Karpas-422 (cell line): ENCODE measurements at regions not wholly inside any gene's neighbourhood (a gene's known extent, or its start where the extent isn't known, plus 50 kb on each side); places are given as distances from the start of the nearest gene placed in this dataset.

ENCODE experiments used
- DNase-seq: peaks from one replicate; pipeline ENCODE4 v3.0.0-alpha.2; 2015
- H2AFZ ChIP-seq: fragments of 200-600 bp; sonication (generic); 2 replicates; pipeline ENCODE4 v1.6.1; 2014; ENCODE audit warnings: antibody characterized with exemption, low read length, mixed read lengths
- H3K27ac ChIP-seq: fragments of 200-600 bp; sonication (generic); 2 replicates; pipeline ENCODE4 v1.5.1; 2014; ENCODE audit warnings: mild to moderate bottlenecking, low read length, moderate library complexity
- H3K27me3 ChIP-seq: fragments of 200-600 bp; sonication (generic); 2 replicates; pipeline ENCODE4 v1.6.1; 2014; ENCODE audit warnings: low read length, mixed read lengths
- H3K36me3 ChIP-seq: fragments of 200-600 bp; sonication (generic); 2 replicates; pipeline ENCODE4 v1.6.1; 2014; ENCODE audit warnings: low read length, mixed read lengths; ENCODE audit not compliant: insufficient read depth
- H3K4me1 ChIP-seq: fragments of 200-600 bp; sonication (generic); 2 replicates; pipeline ENCODE4 v1.6.1; 2014; ENCODE audit warnings: mild to moderate bottlenecking, low read length, mixed read lengths
- H3K4me2 ChIP-seq: fragments of 200-600 bp; sonication (generic); 2 replicates; pipeline ENCODE4 v1.6.1; 2014; ENCODE audit warnings: low read length, low read depth, mild to moderate bottlenecking; ENCODE audit not compliant: poor library complexity, severe bottlenecking
- H3K4me3 ChIP-seq: fragments of 200-600 bp; sonication (generic); 2 replicates; pipeline ENCODE4 v1.5.1; 2014; ENCODE audit warnings: mild to moderate bottlenecking, antibody characterized with exemption, low read length, mixed read lengths
- H3K79me2 ChIP-seq: fragments of 200-600 bp; sonication (generic); 2 replicates; pipeline ENCODE4 v1.6.1; 2014; ENCODE audit warnings: mild to moderate bottlenecking, low read length, mixed read lengths
- H3K9ac ChIP-seq: fragments of 200-600 bp; sonication (generic); 2 replicates; pipeline ENCODE4 v1.6.0; 2014; ENCODE audit warnings: low read length
- H3K9me2 ChIP-seq: fragments of 200-600 bp; sonication (generic), shearing (Covaris generic); replicated peaks from 2 replicates; pipeline ENCODE4 v1.6.0; 2014; ENCODE audit warnings: mild to moderate bottlenecking, low read length, moderate library complexity; ENCODE audit not compliant: insufficient read depth
- H3K9me3 ChIP-seq: fragments of 300-700, 200-600 bp; sonication (generic); 2 replicates; pipeline ENCODE4 v1.6.1; 2014; ENCODE audit warnings: low read length, mixed read lengths
- H4K20me1 ChIP-seq: fragments of 200-600 bp; sonication (generic); 2 replicates; pipeline ENCODE4 v1.6.1; 2014; ENCODE audit warnings: mild to moderate bottlenecking, antibody characterized with exemption, low read length, low read depth; ENCODE audit not compliant: insufficient read depth

GRCh38 chr17:17398188-17398942 is 78.4 kb upstream of the MED9 start:
- Histone ChIP-seq H3K9me2 (no peaks in the 10 kb centered on the region), H2AFZ (no peak overlapping the region), H3K9ac (no peak overlapping the region), H3K4me2 (no peak overlapping the region), H3K4me3 (no peak overlapping the region), H3K4me1 (no peaks in the 10 kb centered on the region), H3K9me3 (no peaks in the 10 kb centered on the region), H4K20me1 (no peaks in the 10 kb centered on the region), H3K27me3 (no peaks in the 10 kb centered on the region), H3K79me2 (no peaks in the 10 kb centered on the region), H3K27ac (no peak overlapping the region), H3K36me3 (no peaks in the 10 kb centered on the region)
- DNase-seq, result no peak

GRCh38 chr17:17398943-17399926 is 77.6 kb upstream of the MED9 start:
- H3K27me3 ChIP-seq, result no peaks in the 10 kb centered on the region
- H3K79me2 ChIP-seq, result no peaks in the 10 kb centered on the region
- no peak overlapping the region for H3K4me2 ChIP-seq
- no peak overlapping the region for H3K4me3 ChIP-seq
- H2AFZ ChIP-seq, result no peak overlapping the region
- no peaks in the 10 kb centered on the region for H3K9me3 ChIP-seq
- no peaks in the 10 kb centered on the region for H3K9me2 ChIP-seq
- no peak overlapping the region for H3K9ac ChIP-seq
- no peak for DNase-seq
- H4K20me1 ChIP-seq, result no peaks in the 10 kb centered on the region
- no peaks in the 10 kb centered on the region for H3K4me1 ChIP-seq
- H3K36me3 ChIP-seq, result no peaks in the 10 kb centered on the region
- H3K27ac ChIP-seq, result no peak overlapping the region

- no peak for DNase-seq
- Histone ChIP-seq H3K9ac (no peak overlapping the region), H3K4me3 (no peak overlapping the region), H4K20me1 (no peaks in the 10 kb centered on the region), H3K36me3 (no peaks in the 10 kb centered on the region), H3K9me2 (no peaks in the 10 kb centered on the region), H3K79me2 (no peaks in the 10 kb centered on the region), H3K4me2 (no peak overlapping the region), H3K4me1 (no peaks in the 10 kb centered on the region), H3K27ac (no peak overlapping the region), H3K27me3 (no peaks in the 10 kb centered on the region), H3K9me3 (no peaks in the 10 kb centered on the region), H2AFZ (no peak overlapping the region)
These were observed 76.7 kb upstream of the MED9 start for GRCh38 chr17:17400070-17400469.

- H3K36me3 ChIP-seq, result no peaks in the 10 kb centered on the region
- H3K4me3 ChIP-seq, result no peak overlapping the region
- H3K27ac ChIP-seq, result no peak overlapping the region
- H3K9ac ChIP-seq, result no peak overlapping the region
- no peak overlapping the region for H3K4me2 ChIP-seq
- H4K20me1 ChIP-seq, result no peaks in the 10 kb centered on the region
- no peak for DNase-seq
- no peaks in the 10 kb centered on the region for H3K79me2 ChIP-seq
- no peaks in the 10 kb centered on the region for H3K4me1 ChIP-seq
- no peaks in the 10 kb centered on the region for H3K27me3 ChIP-seq
- no peaks in the 10 kb centered on the region for H3K9me2 ChIP-seq
- no peak overlapping the region for H2AFZ ChIP-seq
- no peaks in the 10 kb centered on the region for H3K9me3 ChIP-seq
These were observed 76.1 kb upstream of the MED9 start for GRCh38 chr17:17400566-17401184.

DNA sequence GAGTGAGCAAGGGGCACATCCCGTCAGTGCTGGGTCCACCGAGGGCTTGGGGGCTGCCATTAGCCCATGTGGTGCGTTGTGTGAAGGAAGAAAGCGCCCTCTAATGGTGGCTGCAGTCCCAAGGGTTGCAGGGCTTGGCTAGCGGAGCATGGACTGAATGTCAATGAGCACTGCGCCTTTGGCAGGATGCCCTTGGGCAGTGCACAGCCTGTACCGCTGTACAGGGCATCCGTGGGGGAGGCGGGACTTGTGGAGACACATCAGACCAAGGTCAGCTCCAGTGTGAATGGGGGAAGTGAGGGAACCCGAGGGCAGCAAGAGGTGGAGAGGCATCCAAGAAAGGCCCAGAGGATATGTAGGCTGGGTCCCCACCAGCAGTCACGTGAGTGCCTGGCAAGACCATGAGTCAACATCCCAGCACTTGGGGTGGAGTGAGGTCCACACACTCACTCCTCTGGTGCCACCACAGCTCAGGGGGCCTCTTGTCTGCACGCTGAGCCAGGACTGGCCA is 75.5 kb upstream of the MED9 start:
- Histone ChIP-seq H3K36me3 (no peaks in the 10 kb centered on the region), H3K4me2 (no peak overlapping the region), H4K20me1 (no peaks in the 10 kb centered on the region), H3K9ac (no peak overlapping the region), H3K27me3 (no peaks in the 10 kb centered on the region), H3K27ac (no peak overlapping the region), H2AFZ (no peak overlapping the region), H3K79me2 (no peaks in the 10 kb centered on the region), H3K9me2 (no peaks in the 10 kb centered on the region), H3K9me3 (no peaks in the 10 kb centered on the region), H3K4me3 (no peak overlapping the region), H3K4me1 (no peaks in the 10 kb centered on the region)
- peak; percentile 73 for DNase-seq

- H3K4me2 ChIP-seq, result no peak overlapping the region
- no peaks in the 10 kb centered on the region for H3K9me3 ChIP-seq
- H3K4me3 ChIP-seq, result no peak overlapping the region
- no peak overlapping the region for H3K9ac ChIP-seq
- H2AFZ ChIP-seq, result no peak overlapping the region
- H3K4me1 ChIP-seq, result no peaks in the 10 kb centered on the region
- no peaks in the 10 kb centered on the region for H3K36me3 ChIP-seq
- no peak overlapping the region for H3K27ac ChIP-seq
- H3K9me2 ChIP-seq, result no peaks in the 10 kb centered on the region
- H4K20me1 ChIP-seq, result no peaks in the 10 kb centered on the region
- no peaks in the 10 kb centered on the region for H3K79me2 ChIP-seq
- no peaks in the 10 kb centered on the region for H3K27me3 ChIP-seq
- DNase-seq, result no peak
These were observed 74.2 kb upstream of the MED9 start for GRCh38 chr17:17402558-17402957.

GRCh38 chr17:17403065-17403464 is 73.7 kb upstream of the MED9 start:
- Histone ChIP-seq H3K9me2 (no peaks in the 10 kb centered on the region), H3K79me2 (no peaks in the 10 kb centered on the region), H3K4me3 (no peak overlapping the region), H3K4me1 (no peaks in the 10 kb centered on the region), H4K20me1 (no peaks in the 10 kb centered on the region), H3K27me3 (no peaks in the 10 kb centered on the region), H3K36me3 (no peaks in the 10 kb centered on the region), H3K9ac (no peak overlapping the region), H2AFZ (no peak overlapping the region), H3K9me3 (no peaks in the 10 kb centered on the region), H3K4me2 (no peak overlapping the region), H3K27ac (no peak overlapping the region)
- no peak for DNase-seq
